Ascending aorta (tissue), 2 donors: ENCODE measurements at regions not wholly inside any gene's neighbourhood (a gene's known extent, or its start where the extent isn't known, plus 50 kb on each side); places are given as distances from the start of the nearest gene placed in this dataset.
"Not testable (repeated sequence)": the region's sequence is repeated elsewhere in the genome, so short reads cannot be mapped to it uniquely, and the experiment has no call there.

Experiments used
- DNase-seq, 2 donors: peaks; one replicate each; pipeline ENCODE4 v3.0.0-alpha.2; 2019; ENCODE audit warnings: low spot score in 2 of 2
- H3K27ac ChIP-seq, 2 donors: fragments of 200-600 bp; sonication (generic); one replicate each; pipeline ENCODE4 v1.5.1; 2016 to 2017; ENCODE audit warnings: mild to moderate bottlenecking in 1 of 2
- H3K27me3 ChIP-seq: fragments of 200-600 bp; sonication (generic); one replicate; pipeline ENCODE4 v1.5.1; 2017
- H3K36me3 ChIP-seq, 2 donors: fragments of 200-600 bp; sonication (generic); one replicate each; pipeline ENCODE4 v1.5.1; 2016
- H3K4me1 ChIP-seq, 2 donors: fragments of 200-600 bp; sonication (generic); one replicate each; pipeline ENCODE4 v1.5.1; 2016 to 2017; ENCODE audit warnings: mild to moderate bottlenecking in 1 of 2
- H3K4me3 ChIP-seq, 2 donors: fragments of 200-600 bp; sonication (generic); one replicate each; pipeline ENCODE4 v1.5.1; 2016 to 2017; ENCODE audit warnings: mild to moderate bottlenecking in 1 of 2
- H3K9me3 ChIP-seq, 2 donors: fragments of 200-600 bp; sonication (generic); one replicate each; pipeline ENCODE4 v1.5.1; 2016
- CTCF ChIP-seq, 3 experiments: fragments of 200-600 bp in 2 of 3; fragments of 450-650 bp in 1 of 3; sonication (generic) in 2 of 3; IDR thresholded peaks; one replicate each; pipeline ENCODE4 v1.5.1; 2016 to 2019; ENCODE audit warnings: antibody characterized with exemption in 3 of 3, mild to moderate bottlenecking in 1 of 3, moderate library complexity in 1 of 3
- intact Hi-C: fragments of 100-400 bp; cut with DNase I; formaldehyde crosslinking; loops from one replicate; pipeline ENCODE4 v1.15.1; 2023

- H3K4me3 ChIP-seq, result no peak overlapping the region
- H3K36me3 ChIP-seq, result no peaks in the 10 kb centered on the region
- H3K9me3 ChIP-seq, result no peaks in the 10 kb centered on the region
- no peaks in the 10 kb centered on the region for H3K4me1 ChIP-seq
- H3K27me3 ChIP-seq, result no peaks in the 10 kb centered on the region
- no peak overlapping the region for H3K27ac ChIP-seq
- DNase-seq, result no peak
- no peak for TF ChIP-seq CTCF (IDR thresholded peaks at IDR 0.05)
- intact Hi-C loops, result no loop called here
Observed at GRCh38 chrX:9373789-9374188, 91.1 kb upstream of the TBL1X start.

- H3K9me3 ChIP-seq, result no peaks in the 10 kb centered on the region
- no peak for DNase-seq
- no peak for TF ChIP-seq CTCF (IDR thresholded peaks at IDR 0.05)
- H3K4me1 ChIP-seq, result no peaks in the 10 kb centered on the region
- no peak overlapping the region for H3K4me3 ChIP-seq
- H3K27ac ChIP-seq, result no peak overlapping the region
- intact Hi-C loops, result no loop called here
- H3K27me3 ChIP-seq, result no peaks in the 10 kb centered on the region
- no peaks in the 10 kb centered on the region for H3K36me3 ChIP-seq
Observed at GRCh38 chrX:9374555-9374954, 90.3 kb upstream of the TBL1X start.

GRCh38 chrX:9376111-9376510 lies 88.7 kb upstream of the TBL1X start:
- no peak for TF ChIP-seq CTCF (IDR thresholded peaks at IDR 0.05)
- H3K9me3 ChIP-seq, result no peaks in the 10 kb centered on the region
- intact Hi-C loops, result no loop called here
- no peaks in the 10 kb centered on the region for H3K4me1 ChIP-seq
- no peaks in the 10 kb centered on the region for H3K36me3 ChIP-seq
- DNase-seq, result no peak
- no peaks in the 10 kb centered on the region for H3K27me3 ChIP-seq
- no peak overlapping the region for H3K27ac ChIP-seq
- no peak overlapping the region for H3K4me3 ChIP-seq

- H3K4me1 ChIP-seq, H3K4me3 ChIP-seq, H3K27me3 ChIP-seq, intact Hi-C loops, H3K27ac ChIP-seq, H3K9me3 ChIP-seq, H3K36me3 ChIP-seq, DNase-seq: not testable (repeated sequence)
Observed at GRCh38 chrX:9377216-9377615, 87.6 kb upstream of the TBL1X start.

GRCh38 chrX:9378980-9379696 lies 85.7 kb upstream of the TBL1X start:
- TF ChIP-seq CTCF (IDR thresholded peaks at IDR 0.05), result no peak
- intact Hi-C loops, result no loop called here
- no peaks in the 10 kb centered on the region for H3K9me3 ChIP-seq

GRCh38 chrX:9379697-9380551 lies 84.9 kb upstream of the TBL1X start:
- H3K27me3 ChIP-seq, result no peaks in the 10 kb centered on the region
- no peaks in the 10 kb centered on the region for H3K9me3 ChIP-seq
- no peak overlapping the region for H3K27ac ChIP-seq
- DNase-seq, result no peak
- no peak for TF ChIP-seq CTCF (IDR thresholded peaks at IDR 0.05)
- intact Hi-C loops, result no loop called here
- no peaks in the 10 kb centered on the region for H3K4me1 ChIP-seq
- no peak overlapping the region for H3K4me3 ChIP-seq
- H3K36me3 ChIP-seq, result no peaks in the 10 kb centered on the region

More at GRCh38 chrX:9378980-9379696, 85.7 kb upstream of the TBL1X start:
- no peak overlapping the region for H3K4me3 ChIP-seq
- H3K27ac ChIP-seq, result no peak overlapping the region
- no peaks in the 10 kb centered on the region for H3K27me3 ChIP-seq
- DNase-seq, result no peak
- H3K4me1 ChIP-seq, result no peaks in the 10 kb centered on the region
- no peaks in the 10 kb centered on the region for H3K36me3 ChIP-seq
